ENCODE measurements at regions not wholly inside any gene's neighbourhood (a gene's known extent, or its start where the extent isn't known, plus 50 kb on each side); places are given as distances from the start of the nearest gene placed in this dataset.

- Histone ChIP-seq H3K36me3 (ENCODE audit: control insufficient read depth, insufficient read depth, low read length) (no peaks in the 10 kb centered on the region), H2AFZ (ENCODE audit: low read length) (no peak overlapping the region), H4K20me1 (ENCODE audit: control insufficient read depth, extremely low read depth, insufficient read depth, low read length) (no peaks in the 10 kb centered on the region), H3K9me3 (ENCODE audit: control insufficient read depth, insufficient read depth, low read depth, low read length) (no peaks in the 10 kb centered on the region), H3K4me3 (replicated peaks in 1 of 4; ENCODE audit: control extremely low read depth in 1 of 4, insufficient read depth in 1 of 4, low read depth in 3 of 4, low read length in 4 of 4) (no peak overlapping the region), H3K4me1 (ENCODE audit: control insufficient read depth, extremely low read depth, insufficient read depth, low read length) (no peaks in the 10 kb centered on the region), H3K9ac (ENCODE audit: insufficient read depth, low read length) (no peak overlapping the region), H3K27me3 (ENCODE audit: control insufficient read depth, insufficient read depth, low read length) (no peaks in the 10 kb centered on the region), H3K79me2 (ENCODE audit: control insufficient read depth, insufficient read depth, low read length) (no peaks in the 10 kb centered on the region), H3K27ac (ENCODE audit: insufficient read depth, low read length) (no peak overlapping the region), H3K4me2 (ENCODE audit: extremely low read depth, insufficient read depth, low read length) (no peak overlapping the region)
- TF ChIP-seq CTCF (conservative IDR thresholded peaks at IDR 0.05 in 1 of 2, IDR thresholded peaks at IDR 0.05 in 1 of 2; ENCODE audit: low read depth in 1 of 2, low read length in 2 of 2), result no peak
- no peak for DNase-seq (ENCODE audit: low read depth in 2 of 2)
Measured at GRCh38 chr1:57620605-57621004, 196.7 kb upstream of the DAB1 start.

GRCh38 chr1:57616921-57617320 is 193.1 kb upstream of the DAB1 start:
- no peak overlapping the region for H3K4me3 ChIP-seq (replicated peaks in 1 of 4; ENCODE audit: control extremely low read depth in 1 of 4, insufficient read depth in 1 of 4, low read depth in 3 of 4, low read length in 4 of 4)
- H3K9ac ChIP-seq (ENCODE audit: insufficient read depth, low read length), result no peak overlapping the region
- no peaks in the 10 kb centered on the region for H3K79me2 ChIP-seq (ENCODE audit: control insufficient read depth, insufficient read depth, low read length)
- DNase-seq (ENCODE audit: low read depth in 2 of 2), result no peak
- H2AFZ ChIP-seq (ENCODE audit: low read length), result no peak overlapping the region
- H3K4me1 ChIP-seq (ENCODE audit: control insufficient read depth, extremely low read depth, insufficient read depth, low read length), result no peaks in the 10 kb centered on the region
- H3K27me3 ChIP-seq (ENCODE audit: control insufficient read depth, insufficient read depth, low read length), result no peaks in the 10 kb centered on the region
- TF ChIP-seq EZH2 (IDR thresholded peaks at IDR 0.05; ENCODE audit: low read length, missing control alignments) (no peak), CTCF (conservative IDR thresholded peaks at IDR 0.05 in 1 of 2, IDR thresholded peaks at IDR 0.05 in 1 of 2; ENCODE audit: low read depth in 1 of 2, low read length in 2 of 2) (no peak)
- no peak overlapping the region for H3K4me2 ChIP-seq (ENCODE audit: extremely low read depth, insufficient read depth, low read length)
- H3K9me3 ChIP-seq (ENCODE audit: control insufficient read depth, insufficient read depth, low read depth, low read length), result no peaks in the 10 kb centered on the region
- H3K27ac ChIP-seq (ENCODE audit: insufficient read depth, low read length), result no peak overlapping the region
- no peaks in the 10 kb centered on the region for H3K36me3 ChIP-seq (ENCODE audit: control insufficient read depth, insufficient read depth, low read length)
- H4K20me1 ChIP-seq (ENCODE audit: control insufficient read depth, extremely low read depth, insufficient read depth, low read length), result no peaks in the 10 kb centered on the region

- Histone ChIP-seq H3K27ac (ENCODE audit: insufficient read depth, low read length) (no peak overlapping the region), H2AFZ (ENCODE audit: low read length) (no peak overlapping the region), H3K4me1 (ENCODE audit: control insufficient read depth, extremely low read depth, insufficient read depth, low read length) (no peaks in the 10 kb centered on the region), H3K36me3 (ENCODE audit: control insufficient read depth, insufficient read depth, low read length) (no peaks in the 10 kb centered on the region), H3K4me3 (replicated peaks in 1 of 4; ENCODE audit: control extremely low read depth in 1 of 4, insufficient read depth in 1 of 4, low read depth in 3 of 4, low read length in 4 of 4) (no peak overlapping the region), H3K79me2 (ENCODE audit: control insufficient read depth, insufficient read depth, low read length) (no peaks in the 10 kb centered on the region), H4K20me1 (ENCODE audit: control insufficient read depth, extremely low read depth, insufficient read depth, low read length) (no peaks in the 10 kb centered on the region), H3K4me2 (ENCODE audit: extremely low read depth, insufficient read depth, low read length) (no peak overlapping the region), H3K9me3 (ENCODE audit: control insufficient read depth, insufficient read depth, low read depth, low read length) (no peaks in the 10 kb centered on the region), H3K27me3 (ENCODE audit: control insufficient read depth, insufficient read depth, low read length) (no peaks in the 10 kb centered on the region), H3K9ac (ENCODE audit: insufficient read depth, low read length) (no peak overlapping the region)
- no peak for DNase-seq (ENCODE audit: low read depth in 2 of 2)
- no peak for TF ChIP-seq EZH2 (IDR thresholded peaks at IDR 0.05; ENCODE audit: low read length, missing control alignments)
- TF ChIP-seq CTCF (conservative IDR thresholded peaks at IDR 0.05 in 1 of 2, IDR thresholded peaks at IDR 0.05 in 1 of 2; ENCODE audit: low read depth in 1 of 2, low read length in 2 of 2), result no peak
Measured at GRCh38 chr1:57615956-57616355, 192.1 kb upstream of the DAB1 start.
